ENCODE measurements at regions not wholly inside any gene's neighbourhood (a gene's known extent, or its start where the extent isn't known, plus 50 kb on each side); places are given as distances from the start of the nearest gene placed in this dataset.

DNA sequence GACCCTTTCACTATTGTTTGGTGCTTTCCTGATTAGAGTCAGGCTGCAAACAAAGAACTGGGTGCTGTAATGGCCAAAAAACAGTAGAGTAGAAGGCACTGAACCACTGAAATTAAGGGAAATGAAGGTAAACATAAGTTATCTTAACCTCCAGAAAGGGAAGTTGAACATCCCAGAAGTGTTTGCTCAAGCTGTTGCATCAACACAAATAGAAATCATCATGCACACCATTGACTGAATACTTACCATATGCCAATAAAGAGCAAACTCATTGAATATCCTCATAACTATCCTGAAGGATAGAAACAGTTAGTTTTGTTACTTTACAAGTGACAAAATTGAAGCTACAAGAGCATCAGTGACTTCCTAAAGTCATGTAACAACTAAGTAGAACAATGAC lies 477.4 kb upstream of the CHST9 start:
- Mint-ChIP-seq H3K9me3 (peaks cover 2% of the 10 kb centered on the region), H3K36me3 (no peaks in the 10 kb centered on the region), H3K27ac (no peak overlapping the region), H3K27me3 (no peaks in the 10 kb centered on the region), H3K4me3 (no peak overlapping the region), H3K4me1 (no peaks in the 10 kb centered on the region)
- no peak for ATAC-seq

DNA sequence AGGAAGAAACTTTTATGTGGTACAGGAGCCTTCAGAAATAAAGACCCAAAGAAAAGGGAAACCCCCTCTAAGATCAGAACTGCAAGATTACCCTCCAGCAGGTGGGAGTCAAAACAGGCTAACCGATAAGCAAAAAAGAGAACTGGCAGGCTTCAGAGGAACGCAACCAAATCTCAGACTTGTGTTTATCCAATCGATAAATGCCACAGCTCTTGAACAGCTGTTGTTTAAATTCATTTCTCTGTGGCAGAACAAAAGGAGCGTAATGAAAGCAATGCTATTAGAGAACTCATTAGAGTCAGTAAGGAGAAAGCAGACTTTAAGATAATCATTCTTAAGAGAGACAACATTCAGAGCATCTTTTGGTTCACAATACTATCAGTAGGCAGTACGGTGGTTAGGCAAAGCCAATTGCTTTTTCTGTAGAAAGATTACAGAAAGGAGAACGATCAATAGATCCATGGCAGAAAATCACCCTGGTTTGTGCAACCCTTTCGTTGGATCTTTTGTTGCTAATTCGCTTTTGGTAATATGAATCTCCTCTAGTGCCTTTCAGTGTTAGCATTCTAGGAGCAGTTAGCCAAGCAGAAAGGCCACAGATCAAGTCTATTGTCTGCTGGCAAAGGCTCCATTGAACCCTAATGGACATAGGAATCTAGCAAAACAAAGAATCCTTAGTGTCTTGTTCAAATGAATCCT lies 476.4 kb upstream of the CHST9 start:
- ATAC-seq, result no peak
- H3K27ac Mint-ChIP-seq, result no peak overlapping the region
- H3K4me1 Mint-ChIP-seq, result no peaks in the 10 kb centered on the region
- no peaks in the 10 kb centered on the region for H3K36me3 Mint-ChIP-seq
- H3K9me3 Mint-ChIP-seq, result peaks cover 2% of the 10 kb centered on the region
- no peaks in the 10 kb centered on the region for H3K27me3 Mint-ChIP-seq
- no peak overlapping the region for H3K4me3 Mint-ChIP-seq

DNA sequence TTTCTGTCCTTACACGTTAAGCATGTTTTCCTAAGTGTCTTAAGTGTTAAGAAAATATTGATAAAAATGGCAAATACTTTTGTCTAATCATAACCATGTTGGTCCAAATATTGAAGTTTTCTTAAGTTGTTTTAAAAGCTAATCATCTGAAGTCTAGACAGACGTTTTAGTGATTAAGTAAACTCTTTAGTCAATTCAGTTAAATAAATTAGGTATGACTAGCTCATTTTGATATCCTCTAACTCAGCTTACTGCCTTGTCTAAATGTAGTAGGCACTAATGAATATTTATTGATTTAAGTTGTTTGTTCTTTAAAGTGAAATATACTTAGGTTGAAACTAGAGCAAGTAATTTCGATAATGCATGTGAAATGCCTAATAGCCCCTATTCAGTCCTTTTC lies 471.8 kb upstream of the CHST9 start:
- Mint-ChIP-seq H3K27ac (no peak overlapping the region), H3K27me3 (no peaks in the 10 kb centered on the region), H3K4me3 (no peak overlapping the region), H3K36me3 (no peaks in the 10 kb centered on the region), H3K9me3 (no peaks in the 10 kb centered on the region), H3K4me1 (no peaks in the 10 kb centered on the region)
- no peak for ATAC-seq

DNA sequence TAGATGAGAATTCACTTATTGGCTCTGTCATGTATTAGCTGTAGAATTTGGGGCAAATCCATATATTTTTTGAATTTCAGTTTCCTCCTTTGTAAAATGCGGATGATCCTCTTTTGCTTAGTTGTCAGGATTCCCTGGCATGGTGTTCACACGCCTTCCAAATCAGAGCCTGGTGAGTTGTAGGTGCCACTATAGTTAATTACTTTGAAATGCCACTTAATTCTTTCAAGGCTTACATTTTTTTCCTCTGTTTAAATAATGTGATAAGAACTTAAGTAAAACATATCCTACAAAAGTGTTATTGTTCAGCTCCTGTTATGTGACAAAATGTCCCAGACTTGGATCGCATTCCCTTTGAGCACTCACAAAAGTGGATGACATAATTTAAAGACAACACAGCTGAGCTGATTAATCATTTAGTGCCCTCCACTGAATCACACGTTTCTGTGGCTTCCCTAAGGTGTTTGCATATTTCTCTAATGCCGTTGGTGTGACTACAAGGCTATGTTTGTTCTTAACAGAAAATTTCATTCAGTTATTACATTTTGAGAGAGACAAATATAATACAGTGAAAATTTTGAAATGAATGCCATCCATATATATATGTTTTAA lies 471.2 kb upstream of the CHST9 start:
- H3K4me1 Mint-ChIP-seq, result no peaks in the 10 kb centered on the region
- ATAC-seq, result no peak
- no peaks in the 10 kb centered on the region for H3K9me3 Mint-ChIP-seq
- no peak overlapping the region for H3K27ac Mint-ChIP-seq
- H3K27me3 Mint-ChIP-seq, result no peaks in the 10 kb centered on the region
- H3K36me3 Mint-ChIP-seq, result no peaks in the 10 kb centered on the region
- no peak overlapping the region for H3K4me3 Mint-ChIP-seq

DNA sequence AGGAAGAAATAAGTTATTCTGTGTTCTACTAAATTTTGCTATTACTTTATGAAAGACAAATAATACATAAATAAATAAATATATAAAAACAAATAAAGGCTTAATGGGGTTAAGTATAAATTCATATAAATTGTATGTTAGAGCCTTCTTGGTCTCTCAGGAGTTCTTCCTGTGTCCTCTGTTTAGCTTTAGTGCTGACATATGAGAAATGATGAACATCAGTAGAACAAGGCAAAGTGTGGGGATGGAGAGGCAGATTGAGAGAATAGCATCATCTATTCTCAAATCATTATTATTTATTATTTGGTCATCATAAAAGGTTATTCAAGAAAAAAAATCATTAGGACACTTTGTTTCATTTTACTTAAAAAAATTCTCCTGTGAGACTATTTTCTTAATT lies 468.1 kb upstream of the CHST9 start:
- Mint-ChIP-seq H3K4me1 (no peaks in the 10 kb centered on the region), H3K9me3 (peaks cover 4% of the 10 kb centered on the region), H3K36me3 (no peaks in the 10 kb centered on the region), H3K27me3 (no peaks in the 10 kb centered on the region), H3K27ac (no peak overlapping the region), H3K4me3 (no peak overlapping the region)
- ATAC-seq, result no peak

DNA sequence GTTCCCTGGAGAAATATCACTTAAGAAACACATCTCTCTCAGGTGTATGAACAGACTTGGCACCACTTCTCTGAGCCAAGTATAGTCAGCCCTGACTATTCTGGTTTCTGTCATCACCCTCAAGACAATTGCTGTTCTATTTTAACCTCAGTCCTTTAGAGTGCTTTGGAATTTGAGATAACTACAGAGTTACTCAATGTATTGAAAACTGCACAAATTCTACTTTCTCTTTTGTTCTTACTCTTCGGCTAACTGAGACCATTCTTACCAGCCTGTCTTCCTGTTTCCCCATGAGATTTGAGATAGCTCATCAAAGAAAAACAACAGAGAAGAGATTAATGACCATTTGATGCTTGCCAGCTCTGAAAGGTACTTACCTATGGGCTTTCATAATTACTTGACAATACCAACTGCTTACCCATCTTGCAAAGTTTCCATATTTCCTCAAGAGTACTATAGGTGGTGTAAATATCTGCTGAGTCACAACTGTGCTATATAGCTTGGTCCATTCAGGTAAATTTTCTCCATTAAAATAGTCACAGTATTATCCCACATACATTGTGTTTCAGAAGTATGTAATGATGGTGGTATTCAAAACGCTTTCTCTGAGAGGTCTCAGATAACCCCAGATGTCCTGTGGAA lies 467.5 kb upstream of the CHST9 start:
- H3K36me3 Mint-ChIP-seq, result no peaks in the 10 kb centered on the region
- ATAC-seq, result no peak
- no peak overlapping the region for H3K4me3 Mint-ChIP-seq
- no peak overlapping the region for H3K27ac Mint-ChIP-seq
- no peaks in the 10 kb centered on the region for H3K27me3 Mint-ChIP-seq
- no peaks in the 10 kb centered on the region for H3K4me1 Mint-ChIP-seq
- H3K9me3 Mint-ChIP-seq, result peaks cover 4% of the 10 kb centered on the region

DNA sequence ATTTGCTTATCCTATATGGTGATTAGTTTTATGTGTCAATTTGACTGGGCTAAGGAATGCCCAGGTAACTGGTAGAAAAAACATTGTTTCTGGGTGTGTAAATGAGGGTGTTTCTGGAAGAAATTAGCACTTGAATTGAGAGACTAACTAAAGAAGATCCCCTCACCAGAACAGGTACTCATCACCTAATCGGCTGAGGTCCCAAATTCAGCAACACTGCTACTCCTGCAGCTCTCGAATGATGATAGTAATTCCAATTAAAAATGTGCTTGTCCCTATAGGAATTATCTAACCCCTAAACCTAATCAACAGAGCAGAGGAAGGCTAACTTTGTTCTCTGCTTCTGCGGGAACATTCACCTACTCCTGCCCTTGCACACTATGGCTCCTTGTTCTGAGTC lies 464.5 kb upstream of the CHST9 start:
- H3K9me3 Mint-ChIP-seq, result peaks cover 4% of the 10 kb centered on the region
- no peak overlapping the region for H3K27ac Mint-ChIP-seq
- H3K4me3 Mint-ChIP-seq, result no peak overlapping the region
- ATAC-seq, result no peak
- no peaks in the 10 kb centered on the region for H3K36me3 Mint-ChIP-seq
- H3K27me3 Mint-ChIP-seq, result no peaks in the 10 kb centered on the region
- H3K4me1 Mint-ChIP-seq, result no peaks in the 10 kb centered on the region

DNA sequence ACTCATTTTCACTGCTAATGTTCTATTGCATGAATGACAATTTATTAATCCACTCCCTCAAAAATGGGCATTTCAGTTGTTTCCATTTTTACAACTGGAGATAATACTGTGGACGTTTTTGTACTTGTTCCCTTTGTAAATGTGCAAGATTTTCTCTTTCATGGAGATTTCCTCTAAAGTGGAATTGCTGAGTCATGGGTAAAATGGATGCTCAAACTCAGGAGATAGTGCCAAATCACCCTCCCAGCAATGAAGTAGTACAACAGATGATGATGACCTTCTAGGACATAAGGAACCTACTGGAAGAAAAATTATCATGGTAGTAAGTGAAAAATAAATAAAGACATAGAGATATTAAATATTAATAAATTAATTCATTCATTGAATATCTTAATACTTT lies 460.8 kb upstream of the CHST9 start:
- no peak overlapping the region for H3K4me3 Mint-ChIP-seq
- no peaks in the 10 kb centered on the region for H3K27me3 Mint-ChIP-seq
- no peak for ATAC-seq
- H3K36me3 Mint-ChIP-seq, result no peaks in the 10 kb centered on the region
- H3K27ac Mint-ChIP-seq, result no peak overlapping the region
- H3K9me3 Mint-ChIP-seq, result peaks cover 3% of the 10 kb centered on the region
- no peaks in the 10 kb centered on the region for H3K4me1 Mint-ChIP-seq

DNA sequence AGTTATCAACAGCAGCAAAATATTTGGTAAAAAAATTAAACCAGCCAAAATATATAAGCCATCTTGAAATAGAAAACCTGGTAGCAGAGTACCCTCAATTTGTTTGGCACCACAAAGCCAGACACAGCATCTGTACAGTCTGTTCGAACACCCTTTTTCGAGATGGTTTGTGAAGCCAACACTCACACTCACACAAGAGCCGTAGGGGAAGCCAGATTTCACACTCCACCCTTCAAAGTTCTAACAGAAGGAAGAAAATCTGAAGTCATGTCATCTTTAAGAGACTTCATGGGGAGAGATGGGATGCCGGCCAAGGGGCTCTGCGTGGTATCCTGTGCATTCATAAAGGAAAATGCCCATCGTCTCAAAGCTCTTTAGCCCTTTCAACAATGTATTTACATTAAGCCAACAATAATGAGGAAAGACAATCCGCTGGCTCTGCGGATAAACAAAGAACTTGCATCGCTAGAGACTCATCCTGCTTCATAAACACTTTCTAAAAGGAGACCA lies 451.5 kb upstream of the CHST9 start:
- H3K27ac Mint-ChIP-seq, result no peak overlapping the region
- no peak for ATAC-seq
- H3K27me3 Mint-ChIP-seq, result no peaks in the 10 kb centered on the region
- H3K9me3 Mint-ChIP-seq, result peaks cover 3% of the 10 kb centered on the region
- no peaks in the 10 kb centered on the region for H3K4me1 Mint-ChIP-seq
- H3K36me3 Mint-ChIP-seq, result no peaks in the 10 kb centered on the region
- H3K4me3 Mint-ChIP-seq, result no peak overlapping the region

DNA sequence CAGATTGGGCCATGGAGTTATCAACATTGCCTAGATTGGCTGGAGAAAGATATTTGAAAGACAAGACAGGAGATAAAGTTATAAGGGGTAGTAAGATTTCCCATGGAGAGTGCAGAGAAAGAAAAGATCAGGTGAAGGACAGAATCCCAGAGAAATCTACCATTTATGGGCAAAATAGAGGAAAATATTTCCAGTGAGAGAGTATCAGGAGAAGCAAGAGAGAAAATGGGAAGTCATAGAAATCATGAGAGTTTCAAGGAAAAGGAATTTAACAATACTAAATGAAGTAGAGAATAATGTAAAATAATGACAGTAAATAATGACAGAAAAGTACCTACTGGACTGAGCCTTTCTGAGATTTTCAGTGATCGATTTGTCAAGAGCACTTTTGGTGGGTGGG lies 447.6 kb upstream of the CHST9 start:
- no peaks in the 10 kb centered on the region for H3K9me3 Mint-ChIP-seq
- no peak overlapping the region for H3K4me3 Mint-ChIP-seq
- no peaks in the 10 kb centered on the region for H3K27me3 Mint-ChIP-seq
- no peaks in the 10 kb centered on the region for H3K4me1 Mint-ChIP-seq
- ATAC-seq, result no peak
- no peak overlapping the region for H3K27ac Mint-ChIP-seq
- H3K36me3 Mint-ChIP-seq, result no peaks in the 10 kb centered on the region

DNA sequence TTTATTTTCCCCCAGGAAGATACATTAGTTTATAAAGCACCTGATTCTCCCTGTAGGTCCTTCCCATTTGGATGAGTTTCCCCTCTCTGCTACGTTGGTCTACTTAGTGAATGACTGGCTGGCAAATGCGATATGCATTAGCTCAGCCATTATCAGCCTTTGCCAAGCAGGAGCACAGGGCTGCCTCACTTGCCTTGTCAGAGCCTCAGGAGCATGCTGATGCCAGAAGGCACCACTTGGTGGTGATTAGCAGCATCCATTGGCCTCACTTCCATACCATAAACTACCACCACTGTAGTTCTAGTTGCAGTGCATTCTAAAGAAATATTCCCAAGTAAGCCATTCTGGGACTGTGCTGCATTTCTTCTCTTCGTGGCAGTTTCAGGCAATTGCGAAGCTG lies 442.8 kb upstream of the CHST9 start:
- no peaks in the 10 kb centered on the region for H3K9me3 Mint-ChIP-seq
- ATAC-seq, result no peak
- no peaks in the 10 kb centered on the region for H3K27me3 Mint-ChIP-seq
- H3K36me3 Mint-ChIP-seq, result no peaks in the 10 kb centered on the region
- H3K4me1 Mint-ChIP-seq, result no peaks in the 10 kb centered on the region
- H3K27ac Mint-ChIP-seq, result no peak overlapping the region
- H3K4me3 Mint-ChIP-seq, result no peak overlapping the region

DNA sequence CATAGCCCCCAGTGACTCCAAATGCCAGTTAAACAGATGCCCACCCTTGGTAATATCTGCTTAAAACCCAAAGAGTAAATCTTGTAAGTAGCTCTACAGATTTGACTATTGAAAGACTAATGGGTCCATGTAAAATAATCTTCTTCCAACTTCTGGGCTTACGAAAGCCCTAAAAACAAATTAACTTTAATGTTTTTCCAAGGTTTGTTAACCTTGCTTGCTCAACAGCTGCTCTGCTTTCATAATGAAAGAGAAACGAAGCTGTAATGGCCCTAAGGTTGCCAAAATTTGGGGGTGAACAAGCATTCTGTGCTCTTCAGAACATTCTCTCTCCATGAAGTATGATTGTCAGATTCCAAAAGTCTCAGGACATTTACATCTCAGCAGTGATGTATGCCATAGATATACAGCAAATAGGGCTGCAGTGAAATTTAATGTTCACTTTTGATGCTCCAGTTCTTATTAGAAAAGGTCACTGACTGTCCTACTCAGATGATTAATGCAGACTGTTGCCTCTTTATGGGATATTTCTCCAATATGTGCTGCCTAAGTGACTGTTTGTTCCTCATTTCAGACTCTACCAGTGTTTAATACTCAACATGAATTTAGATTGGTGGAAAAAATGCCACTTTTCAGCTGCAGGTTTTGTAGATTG lies 436.3 kb upstream of the CHST9 start:
- Mint-ChIP-seq H3K27me3 (no peaks in the 10 kb centered on the region), H3K9me3 (no peaks in the 10 kb centered on the region), H3K4me1 (no peaks in the 10 kb centered on the region), H3K27ac (no peak overlapping the region), H3K36me3 (no peaks in the 10 kb centered on the region), H3K4me3 (no peak overlapping the region)
- no peak for ATAC-seq

DNA sequence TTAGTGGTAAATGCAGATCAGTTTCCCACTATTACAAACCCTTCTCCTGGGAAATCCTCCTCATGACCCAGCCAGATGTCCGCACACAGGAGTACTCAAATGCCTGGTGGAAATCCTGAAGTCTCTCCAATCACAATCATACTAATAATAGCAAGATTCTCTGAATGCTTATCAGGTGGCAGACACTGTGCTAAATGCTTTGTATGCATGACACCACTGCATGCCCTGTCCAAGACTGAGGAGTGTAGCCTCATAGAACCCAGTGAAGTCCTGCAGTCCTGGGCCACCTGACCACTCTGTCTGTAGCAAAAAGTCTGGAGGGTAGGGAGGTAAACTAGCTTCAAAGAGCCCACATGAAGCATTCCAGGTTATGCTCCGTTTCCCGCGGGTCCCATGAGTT lies 434.8 kb upstream of the CHST9 start:
- H3K4me3 Mint-ChIP-seq, result no peak overlapping the region
- no peak overlapping the region for H3K27ac Mint-ChIP-seq
- no peaks in the 10 kb centered on the region for H3K4me1 Mint-ChIP-seq
- no peaks in the 10 kb centered on the region for H3K9me3 Mint-ChIP-seq
- no peak for ATAC-seq
- H3K36me3 Mint-ChIP-seq, result no peaks in the 10 kb centered on the region
- H3K27me3 Mint-ChIP-seq, result no peaks in the 10 kb centered on the region

DNA sequence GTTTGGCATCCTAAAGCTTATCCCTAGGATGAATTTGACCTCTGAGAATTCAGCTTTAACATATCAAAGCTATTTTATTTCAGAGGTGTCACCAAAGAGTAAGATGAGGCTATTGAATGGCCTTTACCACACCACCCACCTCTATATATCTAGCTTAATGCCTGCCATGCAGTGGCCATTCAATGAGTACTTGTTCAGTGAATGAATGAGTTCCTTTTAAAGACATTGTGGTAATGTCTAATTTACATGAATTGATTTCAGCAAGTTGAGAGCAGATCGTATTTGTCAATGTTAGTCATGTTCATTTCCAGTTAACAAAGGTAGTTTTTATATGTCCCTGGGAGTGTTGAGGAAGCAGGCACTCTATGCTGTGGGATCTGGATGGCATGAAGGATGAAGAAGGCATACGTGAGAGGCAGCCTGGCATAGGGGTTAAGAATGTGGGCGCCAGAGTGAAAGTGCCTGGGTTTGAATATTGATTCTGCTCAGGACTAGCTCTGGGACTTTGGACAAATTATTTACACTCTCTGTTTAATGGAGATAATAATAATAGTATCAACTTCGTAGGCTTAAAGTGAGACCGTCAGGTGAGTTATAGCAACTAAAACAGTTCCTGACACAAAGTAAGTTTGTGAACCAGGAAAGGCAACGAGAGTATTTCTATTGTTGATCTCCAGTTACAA lies 434.1 kb upstream of the CHST9 start:
- H3K27ac Mint-ChIP-seq, result no peak overlapping the region
- H3K27me3 Mint-ChIP-seq, result no peaks in the 10 kb centered on the region
- H3K36me3 Mint-ChIP-seq, result no peaks in the 10 kb centered on the region
- H3K4me1 Mint-ChIP-seq, result no peaks in the 10 kb centered on the region
- ATAC-seq, result no peak
- no peak overlapping the region for H3K4me3 Mint-ChIP-seq
- no peaks in the 10 kb centered on the region for H3K9me3 Mint-ChIP-seq

DNA sequence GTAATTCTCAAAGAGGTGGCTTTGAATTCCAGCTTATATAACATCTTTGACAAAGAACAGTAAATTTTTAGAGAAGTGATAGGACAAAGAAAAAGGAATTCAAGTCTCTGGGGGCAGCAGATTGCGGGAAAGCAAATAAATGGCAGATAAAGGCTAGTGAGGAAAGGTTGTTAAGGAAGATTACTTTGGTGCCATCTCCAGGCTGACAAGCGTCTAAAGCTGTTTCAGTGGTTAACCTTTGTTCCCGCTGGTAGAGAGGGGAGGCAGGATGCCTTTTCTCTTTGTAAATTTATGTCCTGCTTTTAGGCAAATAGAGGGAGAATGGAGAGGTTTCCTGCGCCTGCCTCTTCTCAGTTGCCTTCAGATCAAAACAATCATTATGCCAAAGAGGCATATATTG lies 431.2 kb upstream of the CHST9 start:
- Mint-ChIP-seq H3K4me3 (no peak overlapping the region), H3K27me3 (no peaks in the 10 kb centered on the region), H3K9me3 (no peaks in the 10 kb centered on the region), H3K36me3 (no peaks in the 10 kb centered on the region), H3K27ac (no peak overlapping the region), H3K4me1 (no peaks in the 10 kb centered on the region)
- ATAC-seq, result no peak

Data from stimulated activated memory B cell treated with anti-CD40 and anti-IgM and Interleukin-4, amounts not matched to agents 10 μg/mL and 1 μg/mL and 100 μg/mL, for 72 hours (primary cell).